Neural crest cell (in vitro differentiated cells): ENCODE measurements at regions not wholly inside any gene's neighbourhood (a gene's known extent, or its start where the extent isn't known, plus 50 kb on each side); places are given as distances from the start of the nearest gene placed in this dataset.

Experiments used
- DNase-seq: peaks from one replicate; pipeline ENCODE4 v3.0.0; 2021; ENCODE audit warnings: low read depth, mixed read lengths, low spot score
- H3K27ac Mint-ChIP-seq: one replicate; pipeline ENCODE4 v1.8.0; 2021; ENCODE audit warnings: mild to moderate bottlenecking, mixed read lengths; ENCODE audit not compliant: unreplicated experiment
- H3K27me3 Mint-ChIP-seq: 2 replicates; pipeline ENCODE4 v1.8.0; 2021; ENCODE audit warnings: low read depth, mild to moderate bottlenecking, mixed read lengths
- H3K36me3 Mint-ChIP-seq: 2 replicates; pipeline ENCODE4 v1.8.0; 2021; ENCODE audit warnings: low read depth, mild to moderate bottlenecking, mixed read lengths
- H3K4me1 Mint-ChIP-seq: 2 replicates; pipeline ENCODE4 v1.8.0; 2021; ENCODE audit warnings: mixed read lengths
- H3K4me3 Mint-ChIP-seq: one replicate; pipeline ENCODE4 v1.8.0; 2021; ENCODE audit warnings: mild to moderate bottlenecking, mixed read lengths
- H3K9me3 Mint-ChIP-seq: 2 replicates; pipeline ENCODE4 v1.8.0; 2021; ENCODE audit warnings: mixed read lengths
- TF ChIP-seq, protein P1 (sequence below): fragments of 200-600 bp; sonication (generic); conservative IDR thresholded peaks from 2 replicates; pipeline ENCODE4 v1.5.0; 2021; ENCODE audit warnings: antibody characterized with exemption, mild to moderate bottlenecking

DNA sequence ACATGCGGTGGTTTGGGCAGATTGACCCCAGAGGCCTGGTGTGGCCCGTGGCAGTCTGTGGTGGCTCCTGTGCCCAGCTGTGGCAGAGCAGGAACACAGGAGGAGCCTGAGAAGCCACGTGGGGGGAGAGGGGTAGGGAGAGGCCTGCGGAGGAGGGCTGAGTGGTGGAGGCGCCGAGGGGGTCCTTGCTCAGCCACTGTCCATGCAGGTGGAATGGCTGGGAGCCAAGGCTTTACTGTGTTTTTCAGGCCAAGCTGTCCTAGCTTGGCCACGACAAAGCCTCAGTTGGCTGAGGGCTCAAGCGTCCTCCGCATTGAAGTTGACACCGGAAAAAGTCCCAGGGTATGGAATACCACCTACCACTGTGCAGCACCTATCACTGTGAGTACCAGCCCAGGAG, 107.0 kb downstream of the VEGFA start:
- Mint-ChIP-seq H3K4me3 (no peak overlapping the region), H3K27ac (peak overlapping the region; percentile 75), H3K36me3 (no peaks in the 10 kb centered on the region), H3K9me3 (no peaks in the 10 kb centered on the region), H3K4me1 (peaks cover 43% of the 10 kb centered on the region), H3K27me3 (no peaks in the 10 kb centered on the region)
- TF ChIP-seq, protein P1, sequence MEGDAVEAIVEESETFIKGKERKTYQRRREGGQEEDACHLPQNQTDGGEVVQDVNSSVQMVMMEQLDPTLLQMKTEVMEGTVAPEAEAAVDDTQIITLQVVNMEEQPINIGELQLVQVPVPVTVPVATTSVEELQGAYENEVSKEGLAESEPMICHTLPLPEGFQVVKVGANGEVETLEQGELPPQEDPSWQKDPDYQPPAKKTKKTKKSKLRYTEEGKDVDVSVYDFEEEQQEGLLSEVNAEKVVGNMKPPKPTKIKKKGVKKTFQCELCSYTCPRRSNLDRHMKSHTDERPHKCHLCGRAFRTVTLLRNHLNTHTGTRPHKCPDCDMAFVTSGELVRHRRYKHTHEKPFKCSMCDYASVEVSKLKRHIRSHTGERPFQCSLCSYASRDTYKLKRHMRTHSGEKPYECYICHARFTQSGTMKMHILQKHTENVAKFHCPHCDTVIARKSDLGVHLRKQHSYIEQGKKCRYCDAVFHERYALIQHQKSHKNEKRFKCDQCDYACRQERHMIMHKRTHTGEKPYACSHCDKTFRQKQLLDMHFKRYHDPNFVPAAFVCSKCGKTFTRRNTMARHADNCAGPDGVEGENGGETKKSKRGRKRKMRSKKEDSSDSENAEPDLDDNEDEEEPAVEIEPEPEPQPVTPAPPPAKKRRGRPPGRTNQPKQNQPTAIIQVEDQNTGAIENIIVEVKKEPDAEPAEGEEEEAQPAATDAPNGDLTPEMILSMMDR: no peak
- DNase-seq: no peak

GRCh38 chr6:43876602-43877001, 106.6 kb downstream of the VEGFA start:
- no peaks in the 10 kb centered on the region for H3K9me3 Mint-ChIP-seq
- peak overlapping the region; percentile 50 for H3K27ac Mint-ChIP-seq
- no peak overlapping the region for H3K4me3 Mint-ChIP-seq
- TF ChIP-seq, protein P1: no peak
- DNase-seq: no peak
- no peaks in the 10 kb centered on the region for H3K36me3 Mint-ChIP-seq
- H3K27me3 Mint-ChIP-seq: no peaks in the 10 kb centered on the region
- H3K4me1 Mint-ChIP-seq: peaks cover 39% of the 10 kb centered on the region

- H3K9me3 Mint-ChIP-seq: no peaks in the 10 kb centered on the region
- H3K36me3 Mint-ChIP-seq: no peaks in the 10 kb centered on the region
- H3K4me3 Mint-ChIP-seq: no peak overlapping the region
- peaks cover 38% of the 10 kb centered on the region for H3K4me1 Mint-ChIP-seq
- H3K27ac Mint-ChIP-seq: peak overlapping the region; percentile 27
- TF ChIP-seq, protein P1: no peak
- no peak for DNase-seq
- no peaks in the 10 kb centered on the region for H3K27me3 Mint-ChIP-seq
These were observed 106.0 kb downstream of the VEGFA start for GRCh38 chr6:43875849-43876572.

GRCh38 chr6:43874814-43875590, 105.0 kb downstream of the VEGFA start:
- Mint-ChIP-seq H3K27ac (no peak overlapping the region), H3K9me3 (no peaks in the 10 kb centered on the region), H3K4me3 (no peak overlapping the region), H3K4me1 (peaks cover 35% of the 10 kb centered on the region), H3K27me3 (no peaks in the 10 kb centered on the region), H3K36me3 (no peaks in the 10 kb centered on the region)
- DNase-seq: no peak
- TF ChIP-seq, protein P1: no peak

DNA sequence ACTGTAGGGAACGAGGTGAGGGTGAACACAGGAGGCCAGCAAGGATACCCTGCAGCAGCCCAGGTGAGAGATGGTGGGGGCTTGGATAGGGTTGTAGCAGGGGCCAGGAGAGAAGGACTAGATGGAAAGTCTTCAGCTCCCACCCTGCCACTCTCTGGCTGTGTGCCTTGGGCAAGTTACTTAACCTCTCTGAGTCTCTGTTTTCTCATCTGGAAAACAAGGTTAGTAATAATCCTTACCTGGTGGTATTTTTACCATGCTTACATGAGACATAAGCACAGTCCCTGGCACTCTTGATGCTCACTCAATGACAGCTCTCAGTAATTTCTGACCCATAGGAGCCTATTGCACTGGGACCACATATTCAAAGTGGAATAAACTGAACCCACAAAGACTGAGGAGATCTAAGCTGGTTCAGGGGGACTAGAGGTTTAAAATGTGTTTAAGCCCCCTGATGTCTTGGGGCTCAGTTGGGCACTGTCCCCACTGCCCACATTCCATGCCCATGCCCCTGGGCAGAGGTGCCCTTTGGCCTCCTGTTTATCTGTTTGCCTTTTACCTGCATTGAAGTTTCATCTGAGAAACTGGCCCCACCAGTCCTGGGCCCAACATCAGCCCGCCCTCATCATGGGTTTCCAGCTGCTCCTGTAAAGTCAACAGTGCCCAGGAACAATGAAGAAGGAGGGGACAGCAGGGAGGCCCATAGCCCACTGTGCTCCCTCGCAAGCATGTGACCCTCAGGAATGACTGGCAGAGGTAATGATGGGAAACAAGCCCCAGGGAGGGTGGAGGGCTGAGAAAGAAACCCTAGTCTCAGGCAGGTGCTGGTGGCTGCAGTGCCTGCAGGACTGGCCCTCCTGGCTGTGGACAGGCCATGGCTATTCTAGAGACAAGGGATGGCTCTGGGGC, 104.0 kb downstream of the VEGFA start:
- no peaks in the 10 kb centered on the region for H3K36me3 Mint-ChIP-seq
- no peaks in the 10 kb centered on the region for H3K27me3 Mint-ChIP-seq
- no peak overlapping the region for H3K27ac Mint-ChIP-seq
- H3K4me3 Mint-ChIP-seq: no peak overlapping the region
- TF ChIP-seq, protein P1: no peak
- H3K9me3 Mint-ChIP-seq: no peaks in the 10 kb centered on the region
- H3K4me1 Mint-ChIP-seq: peaks cover 26% of the 10 kb centered on the region
- no peak for DNase-seq
